ENCODE measurements at regions not wholly inside any gene's neighbourhood (a gene's known extent, or its start where the extent isn't known, plus 50 kb on each side); places are given as distances from the start of the nearest gene placed in this dataset.

DNA sequence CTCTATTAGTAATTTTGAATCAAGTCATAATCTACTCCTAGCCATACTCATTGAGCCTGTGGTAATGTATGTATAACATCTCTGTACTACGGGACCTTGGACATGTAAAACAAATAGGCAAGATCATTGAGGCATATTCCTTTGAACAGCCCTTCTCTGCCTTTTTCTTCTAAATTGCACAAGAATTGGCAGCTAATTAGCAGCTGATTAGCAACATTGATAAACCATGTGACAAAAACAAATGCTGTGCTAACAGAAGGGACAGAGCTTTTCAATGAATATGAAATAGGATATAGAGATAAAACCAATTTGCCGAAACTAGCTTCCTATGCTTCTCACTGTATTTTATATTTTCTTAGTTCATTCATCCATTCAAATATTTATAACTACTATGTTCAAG is 1474.2 kb downstream of the FAM181B start:
- ChIA-PET CTCF (no interaction called here), POLR2A (no interaction called here)
- Mint-ChIP-seq H3K36me3 (ENCODE audit: insufficient read depth, unreplicated experiment) (no peaks in the 10 kb centered on the region), H3K27ac (ENCODE audit: low read depth, unreplicated experiment) (no peak overlapping the region), H3K27me3 (ENCODE audit: insufficient read depth, unreplicated experiment) (peaks cover 36% of the 10 kb centered on the region), H3K4me1 (ENCODE audit: insufficient read depth, unreplicated experiment) (no peaks in the 10 kb centered on the region), H3K9me3 (ENCODE audit: unreplicated experiment) (no peaks in the 10 kb centered on the region), H3K4me3 (ENCODE audit: unreplicated experiment) (no peak overlapping the region)
- no peak for DNase-seq (ENCODE audit: unreplicated experiment)
- no TSS peak for BruUV-seq (replicated peaks)
- TF ChIP-seq, protein P1, sequence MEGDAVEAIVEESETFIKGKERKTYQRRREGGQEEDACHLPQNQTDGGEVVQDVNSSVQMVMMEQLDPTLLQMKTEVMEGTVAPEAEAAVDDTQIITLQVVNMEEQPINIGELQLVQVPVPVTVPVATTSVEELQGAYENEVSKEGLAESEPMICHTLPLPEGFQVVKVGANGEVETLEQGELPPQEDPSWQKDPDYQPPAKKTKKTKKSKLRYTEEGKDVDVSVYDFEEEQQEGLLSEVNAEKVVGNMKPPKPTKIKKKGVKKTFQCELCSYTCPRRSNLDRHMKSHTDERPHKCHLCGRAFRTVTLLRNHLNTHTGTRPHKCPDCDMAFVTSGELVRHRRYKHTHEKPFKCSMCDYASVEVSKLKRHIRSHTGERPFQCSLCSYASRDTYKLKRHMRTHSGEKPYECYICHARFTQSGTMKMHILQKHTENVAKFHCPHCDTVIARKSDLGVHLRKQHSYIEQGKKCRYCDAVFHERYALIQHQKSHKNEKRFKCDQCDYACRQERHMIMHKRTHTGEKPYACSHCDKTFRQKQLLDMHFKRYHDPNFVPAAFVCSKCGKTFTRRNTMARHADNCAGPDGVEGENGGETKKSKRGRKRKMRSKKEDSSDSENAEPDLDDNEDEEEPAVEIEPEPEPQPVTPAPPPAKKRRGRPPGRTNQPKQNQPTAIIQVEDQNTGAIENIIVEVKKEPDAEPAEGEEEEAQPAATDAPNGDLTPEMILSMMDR (IDR thresholded peaks at IDR 0.05; ENCODE audit: unreplicated experiment): no peak
- intact Hi-C loops (cut with micrococcal nuclease): no loop called here

DNA sequence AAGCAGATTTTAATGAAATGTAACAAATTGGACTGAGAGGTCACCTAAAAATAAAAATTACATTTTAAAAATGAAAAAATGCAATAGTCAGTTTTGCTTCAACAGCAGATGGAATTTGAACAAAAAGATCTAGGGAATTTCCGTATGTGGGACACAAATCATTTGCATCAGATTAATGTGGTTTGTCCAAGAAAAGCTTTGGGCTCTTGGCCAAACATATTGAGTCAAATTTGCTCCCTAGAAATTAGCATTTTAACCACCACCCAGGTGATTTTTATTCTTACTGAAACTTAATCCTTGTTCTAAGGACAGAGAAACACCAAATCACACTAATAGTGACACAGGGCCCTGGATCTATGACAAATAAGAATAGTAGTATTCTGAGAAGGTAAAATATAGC is 1477.8 kb downstream of the FAM181B start:
- intact Hi-C loops (cut with micrococcal nuclease): no loop called here
- Mint-ChIP-seq H3K4me3 (ENCODE audit: unreplicated experiment) (no peak overlapping the region), H3K27ac (ENCODE audit: low read depth, unreplicated experiment) (no peak overlapping the region), H3K4me1 (ENCODE audit: insufficient read depth, unreplicated experiment) (no peaks in the 10 kb centered on the region), H3K27me3 (ENCODE audit: insufficient read depth, unreplicated experiment) (peaks cover 11% of the 10 kb centered on the region), H3K36me3 (ENCODE audit: insufficient read depth, unreplicated experiment) (no peaks in the 10 kb centered on the region), H3K9me3 (ENCODE audit: unreplicated experiment) (no peaks in the 10 kb centered on the region)
- BruUV-seq (replicated peaks): no TSS peak
- ChIA-PET POLR2A (no interaction called here), CTCF (interaction anchor here (0.6 to 0.8 kb wide), 2 partner anchors 38 to 782 kb away, joined by 3 read pairs; no protein-coding TSS in a partner anchor)
- DNase-seq (ENCODE audit: unreplicated experiment): peak; percentile 9
- TF ChIP-seq, protein P1 (IDR thresholded peaks at IDR 0.05; ENCODE audit: unreplicated experiment): no peak

DNA sequence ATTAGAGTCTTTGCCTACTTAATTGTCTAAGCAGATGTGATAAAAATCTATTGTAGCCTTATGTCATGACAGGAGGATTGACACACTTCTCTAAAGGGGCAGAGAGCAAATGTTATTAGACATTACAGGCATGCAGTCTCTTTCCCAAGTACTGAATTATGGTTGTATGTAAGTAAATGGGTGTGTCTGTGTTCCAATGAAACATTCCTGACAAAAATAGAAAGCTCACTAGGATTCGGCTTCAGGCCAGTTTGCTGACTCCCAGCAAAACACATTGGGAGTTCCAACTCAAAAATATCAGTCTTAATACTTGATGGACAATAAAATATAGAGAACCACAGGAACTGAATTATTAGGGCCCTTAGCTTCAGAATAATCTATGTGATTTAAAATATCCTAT is 1480.4 kb downstream of the FAM181B start:
- Mint-ChIP-seq H3K27ac (ENCODE audit: low read depth, unreplicated experiment) (no peak overlapping the region), H3K36me3 (ENCODE audit: insufficient read depth, unreplicated experiment) (no peaks in the 10 kb centered on the region), H3K4me3 (ENCODE audit: unreplicated experiment) (no peak overlapping the region), H3K27me3 (ENCODE audit: insufficient read depth, unreplicated experiment) (peaks cover 3% of the 10 kb centered on the region), H3K4me1 (ENCODE audit: insufficient read depth, unreplicated experiment) (no peaks in the 10 kb centered on the region), H3K9me3 (ENCODE audit: unreplicated experiment) (no peaks in the 10 kb centered on the region)
- intact Hi-C loops (cut with micrococcal nuclease): no loop called here
- ChIA-PET CTCF (interaction anchor here (0.9 kb wide), 1 partner anchor 136 kb away, joined by 3 read pairs; no protein-coding TSS in a partner anchor), POLR2A (no interaction called here)
- TF ChIP-seq, protein P1 (IDR thresholded peaks at IDR 0.05; ENCODE audit: unreplicated experiment): no peak
- no TSS peak for BruUV-seq (replicated peaks)
- DNase-seq (ENCODE audit: unreplicated experiment): peak; percentile 8

DNA sequence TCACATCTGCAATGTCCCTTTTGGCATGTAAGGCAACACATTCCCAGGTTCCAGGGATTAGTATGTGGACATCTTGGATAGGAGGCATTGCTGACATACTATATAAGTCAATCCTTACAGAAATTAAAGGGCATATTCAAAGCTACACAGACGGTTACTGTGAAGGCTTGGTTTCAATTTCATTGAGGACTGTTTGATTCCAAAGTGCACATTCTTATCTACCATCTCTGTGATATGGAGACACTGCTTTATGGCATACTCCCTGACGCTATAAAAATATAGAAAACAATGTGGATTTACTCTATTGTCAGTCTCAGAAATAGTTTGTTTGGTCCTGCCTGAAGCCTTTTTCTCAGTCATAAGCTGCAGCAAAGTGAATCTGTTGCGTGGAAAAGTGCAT is 1486.7 kb downstream of the FAM181B start:
- no peak overlapping the region for H3K4me3 Mint-ChIP-seq (ENCODE audit: unreplicated experiment)
- no peak overlapping the region for H3K27ac Mint-ChIP-seq (ENCODE audit: low read depth, unreplicated experiment)
- no peaks in the 10 kb centered on the region for H3K36me3 Mint-ChIP-seq (ENCODE audit: insufficient read depth, unreplicated experiment)
- no peak for DNase-seq (ENCODE audit: unreplicated experiment)
- no TSS peak for BruUV-seq (replicated peaks)
- POLR2A ChIA-PET: no interaction called here
- intact Hi-C loops (cut with micrococcal nuclease): no loop called here
- peaks cover 50% of the 10 kb centered on the region for H3K27me3 Mint-ChIP-seq (ENCODE audit: insufficient read depth, unreplicated experiment)
- no peaks in the 10 kb centered on the region for H3K4me1 Mint-ChIP-seq (ENCODE audit: insufficient read depth, unreplicated experiment)
- TF ChIP-seq, protein P1 (IDR thresholded peaks at IDR 0.05; ENCODE audit: unreplicated experiment): no peak
- CTCF ChIA-PET: interaction anchor here (1.2 kb wide), 1 partner anchor 12 kb away, joined by 3 read pairs; no protein-coding TSS in a partner anchor
- no peaks in the 10 kb centered on the region for H3K9me3 Mint-ChIP-seq (ENCODE audit: unreplicated experiment)

All from MCF 10A (cell line).